GM23248 (cell line): ENCODE measurements at regions not wholly inside any gene's neighbourhood (a gene's known extent, or its start where the extent isn't known, plus 50 kb on each side); places are given as distances from the start of the nearest gene placed in this dataset.

Source experiments
- DNase-seq: peaks from one replicate; pipeline ENCODE4 v3.0.0-alpha.2; 2015
- H2AFZ ChIP-seq: fragments of 200-600 bp; sonication (generic); 2 replicates; pipeline ENCODE4 v1.6.1; 2016; ENCODE audit warnings: antibody characterized with exemption
- H3F3A ChIP-seq: fragments of 200-600 bp; sonication (generic); 2 replicates; pipeline ENCODE4 v1.6.1; 2016; ENCODE audit warnings: mild to moderate bottlenecking, antibody characterized with exemption, mixed run types; ENCODE audit not compliant: insufficient read depth
- H3K27ac ChIP-seq: fragments of 200-600 bp; sonication (generic); 2 replicates; pipeline ENCODE4 v1.5.1; 2016; ENCODE audit warnings: mild to moderate bottlenecking
- H3K27me3 ChIP-seq: fragments of 200-600 bp; sonication (generic); replicated peaks from 2 replicates; pipeline ENCODE4 v1.6.1; 2016; ENCODE audit warnings: mild to moderate bottlenecking; ENCODE audit not compliant: insufficient read depth
- H3K36me3 ChIP-seq: fragments of 200-600 bp; sonication (generic); 2 replicates; pipeline ENCODE4 v1.6.1; 2016; ENCODE audit warnings: low read depth, mild to moderate bottlenecking
- H3K4me1 ChIP-seq: fragments of 200-600 bp; sonication (generic); 2 replicates; pipeline ENCODE4 v1.6.1; 2016; ENCODE audit warnings: mild to moderate bottlenecking; ENCODE audit not compliant: insufficient read depth
- H3K4me2 ChIP-seq: fragments of 200-600 bp; sonication (generic); one replicate; pipeline ENCODE4 v1.6.1; 2016; ENCODE audit warnings: mild to moderate bottlenecking; ENCODE audit not compliant: unreplicated experiment
- H3K4me3 ChIP-seq: fragments of 200-600 bp; sonication (generic); 2 replicates; pipeline ENCODE4 v1.5.1; 2016; ENCODE audit warnings: mild to moderate bottlenecking
- H3K79me2 ChIP-seq: fragments of 200-600 bp; sonication (generic); 2 replicates; pipeline ENCODE4 v1.6.1; 2016; ENCODE audit warnings: mild to moderate bottlenecking; ENCODE audit not compliant: insufficient read depth
- H3K9ac ChIP-seq: fragments of 200-600 bp; sonication (generic); 2 replicates; pipeline ENCODE4 v1.6.1; 2016; ENCODE audit warnings: mild to moderate bottlenecking
- H3K9me2 ChIP-seq: fragments of 200-600 bp; sonication (generic); 2 replicates; pipeline ENCODE4 v1.6.1; 2016; ENCODE audit warnings: mixed run types, mild to moderate bottlenecking, moderate library complexity; ENCODE audit not compliant: insufficient read depth
- H3K9me3 ChIP-seq: fragments of 200-600 bp; sonication (generic); one replicate; pipeline ENCODE4 v1.6.1; 2017; ENCODE audit warnings: low read depth
- H4K20me1 ChIP-seq: fragments of 200-600 bp; sonication (generic); 2 replicates; pipeline ENCODE4 v1.6.0; 2016; ENCODE audit not compliant: insufficient read depth
- EZH2 ChIP-seq: fragments of 200-600 bp; sonication (generic); IDR thresholded peaks from 2 replicates; pipeline ENCODE4 v1.6.1; 2018; ENCODE audit warnings: antibody characterized with exemption, mild to moderate bottlenecking; ENCODE audit not compliant: insufficient read depth, poor library complexity, severe bottlenecking
- EZH2phosphoT487 ChIP-seq: fragments of 200-600 bp; sonication (generic); IDR thresholded peaks from 2 replicates; pipeline ENCODE4 v1.6.1; 2018; ENCODE audit warnings: antibody characterized with exemption, moderate library complexity, mild to moderate bottlenecking, low read depth; ENCODE audit not compliant: insufficient read depth
- WGBS, 2 experiments: methylation state at CpG; one replicate each; pipeline ENCODE4 v1.1.6; 2015 to 2017; ENCODE audit warnings: low lambda C conversion rate in 2 of 2, low coverage in 1 of 2; ENCODE audit errors: missing lambda C conversion rate in 2 of 2; 5-methylcytosine and 5-hydroxymethylcytosine counted together
- in situ Hi-C: fragments of 300-500 bp; cut with MboI; formaldehyde crosslinking; loops from 2 replicates; pipeline ENCODE4 v1.15.0; 2020

GRCh38 chr1:103248417-103249102, 140.2 kb upstream of the COL11A1 start:
- in situ Hi-C loops = no loop called here
- Histone ChIP-seq H3K27ac (no peak overlapping the region), H3K4me3 (no peak overlapping the region), H3K9ac (no peak overlapping the region), H3K4me2 (no peak overlapping the region), H3K9me3 (no peaks in the 10 kb centered on the region), H2AFZ (no peak overlapping the region), H3K27me3 (no peaks in the 10 kb centered on the region), H3K79me2 (no peaks in the 10 kb centered on the region), H3K9me2 (no peaks in the 10 kb centered on the region), H3K36me3 (no peaks in the 10 kb centered on the region), H3K4me1 (no peaks in the 10 kb centered on the region), H4K20me1 (no peaks in the 10 kb centered on the region), H3F3A (no peaks in the 10 kb centered on the region)
- TF ChIP-seq EZH2 = no peak
- no peak for TF ChIP-seq EZH2phosphoT487
- no peak for DNase-seq
- 11 to 22% methylated on average over 8 of the region's 8 CpGs for WGBS, 2 experiments

- no peak overlapping the region for H3K4me3 ChIP-seq
- H3K9me3 ChIP-seq = no peaks in the 10 kb centered on the region
- no peak overlapping the region for H3K9ac ChIP-seq
- H4K20me1 ChIP-seq = no peaks in the 10 kb centered on the region
- no peak overlapping the region for H3K27ac ChIP-seq
- in situ Hi-C loops = no loop called here
- H3K79me2 ChIP-seq = no peaks in the 10 kb centered on the region
- H2AFZ ChIP-seq = no peak overlapping the region
- 8 to 12% methylated on average over 2 of the region's 2 CpGs for WGBS, 2 experiments
- no peak overlapping the region for H3K4me2 ChIP-seq
- H3K4me1 ChIP-seq = no peaks in the 10 kb centered on the region
- TF ChIP-seq EZH2phosphoT487 (no peak), EZH2 (no peak)
- H3F3A ChIP-seq = no peaks in the 10 kb centered on the region
- H3K36me3 ChIP-seq = no peaks in the 10 kb centered on the region
- no peaks in the 10 kb centered on the region for H3K27me3 ChIP-seq
- DNase-seq = no peak
- no peaks in the 10 kb centered on the region for H3K9me2 ChIP-seq
Measured at GRCh38 chr1:103247517-103247916, 139.2 kb upstream of the COL11A1 start.

GRCh38 chr1:103243481-103243880, 135.2 kb upstream of the COL11A1 start:
- no peak for DNase-seq
- TF ChIP-seq EZH2phosphoT487 = no peak
- no peak for TF ChIP-seq EZH2
- no peaks in the 10 kb centered on the region for H3K9me2 ChIP-seq
- H3K9ac ChIP-seq = no peak overlapping the region
- H4K20me1 ChIP-seq = no peaks in the 10 kb centered on the region
- no peaks in the 10 kb centered on the region for H3K36me3 ChIP-seq
- H2AFZ ChIP-seq = no peak overlapping the region
- no peak overlapping the region for H3K27ac ChIP-seq
- H3F3A ChIP-seq = no peaks in the 10 kb centered on the region
- no peaks in the 10 kb centered on the region for H3K79me2 ChIP-seq
- 4 to 5% methylated on average over 1 of the region's 1 CpG for WGBS, 2 experiments
- H3K4me1 ChIP-seq = no peaks in the 10 kb centered on the region
- in situ Hi-C loops = no loop called here
- no peak overlapping the region for H3K4me2 ChIP-seq
- H3K4me3 ChIP-seq = no peak overlapping the region
- no peaks in the 10 kb centered on the region for H3K27me3 ChIP-seq
- H3K9me3 ChIP-seq = no peaks in the 10 kb centered on the region

GRCh38 chr1:103239034-103239433, 130.7 kb upstream of the COL11A1 start:
- H4K20me1 ChIP-seq = no peaks in the 10 kb centered on the region
- no peak overlapping the region for H3K4me3 ChIP-seq
- TF ChIP-seq EZH2 (no peak), EZH2phosphoT487 (no peak)
- in situ Hi-C loops = no loop called here
- no peak for DNase-seq
- H3K36me3 ChIP-seq = no peaks in the 10 kb centered on the region
- H3K4me1 ChIP-seq = no peaks in the 10 kb centered on the region
- no peak overlapping the region for H3K4me2 ChIP-seq
- H3K79me2 ChIP-seq = no peaks in the 10 kb centered on the region
- H3K9ac ChIP-seq = no peak overlapping the region
- no peaks in the 10 kb centered on the region for H3K9me2 ChIP-seq
- no peaks in the 10 kb centered on the region for H3K27me3 ChIP-seq
- no peak overlapping the region for H3K27ac ChIP-seq
- no peak overlapping the region for H2AFZ ChIP-seq
- H3F3A ChIP-seq = no peaks in the 10 kb centered on the region
- no peaks in the 10 kb centered on the region for H3K9me3 ChIP-seq

GRCh38 chr1:103230061-103230460, 121.7 kb upstream of the COL11A1 start:
- H3K36me3 ChIP-seq = no peaks in the 10 kb centered on the region
- TF ChIP-seq EZH2 (no peak), EZH2phosphoT487 (no peak)
- no peaks in the 10 kb centered on the region for H4K20me1 ChIP-seq
- no peak overlapping the region for H3K27ac ChIP-seq
- H3K4me2 ChIP-seq = no peak overlapping the region
- H3K9ac ChIP-seq = no peak overlapping the region
- H3K4me3 ChIP-seq = no peak overlapping the region
- no peaks in the 10 kb centered on the region for H3K9me3 ChIP-seq
- H3F3A ChIP-seq = no peaks in the 10 kb centered on the region
- in situ Hi-C loops = no loop called here
- no peaks in the 10 kb centered on the region for H3K27me3 ChIP-seq
- H3K4me1 ChIP-seq = no peaks in the 10 kb centered on the region
- H3K79me2 ChIP-seq = no peaks in the 10 kb centered on the region
- peak; percentile 11 for DNase-seq
- H2AFZ ChIP-seq = no peak overlapping the region
- 27 to 42% methylated on average over 4 of the region's 4 CpGs for WGBS, 2 experiments
- 0 out of 2 replicates have a peak, but pooled peaks cover 3% of the 10 kb centered on the region for H3K9me2 ChIP-seq
